Activated CD8-positive, alpha-beta memory T cell treated with anti-CD3 and anti-CD28 coated beads for 24 hours (primary cell): ENCODE measurements at regions not wholly inside any gene's neighbourhood (a gene's known extent, or its start where the extent isn't known, plus 50 kb on each side); places are given as distances from the start of the nearest gene placed in this dataset.
"Not testable (repeated sequence)": the region's sequence is repeated elsewhere in the genome, so short reads cannot be mapped to it uniquely, and the experiment has no call there.

Experiments
- DNase-seq: peaks from one replicate; pipeline ENCODE4 v3.0.0-alpha.2; 2020

- DNase-seq, result no peak
Observed at GRCh38 chr5:96529559-96529958, 96.5 kb upstream of the PCSK1 start.

GRCh38 chr5:96530901-96531300 is 97.9 kb upstream of the PCSK1 start:
- no peak for DNase-seq

DNA sequence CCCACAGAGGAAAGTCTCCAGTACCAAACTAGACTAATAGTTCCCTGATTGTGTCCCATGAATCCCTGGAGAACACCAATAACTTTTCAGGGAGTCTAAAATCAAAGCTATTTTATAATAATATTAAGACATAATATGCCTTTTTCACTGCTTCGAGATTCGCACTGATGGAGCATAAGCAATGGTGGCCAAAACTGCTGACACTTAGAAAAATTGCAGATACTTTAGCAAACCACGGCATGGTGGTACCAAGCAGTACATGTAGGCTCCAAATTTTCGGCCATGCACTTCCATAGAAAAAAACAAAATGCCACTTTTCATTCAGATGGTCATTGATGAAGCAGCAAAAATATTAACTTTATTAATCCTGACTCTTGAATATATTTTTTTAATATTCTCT is 100.3 kb upstream of the PCSK1 start:
- no peak for DNase-seq

GRCh38 chr5:96537386-96537785 is 104.3 kb upstream of the PCSK1 start:
- no peak for DNase-seq

DNA sequence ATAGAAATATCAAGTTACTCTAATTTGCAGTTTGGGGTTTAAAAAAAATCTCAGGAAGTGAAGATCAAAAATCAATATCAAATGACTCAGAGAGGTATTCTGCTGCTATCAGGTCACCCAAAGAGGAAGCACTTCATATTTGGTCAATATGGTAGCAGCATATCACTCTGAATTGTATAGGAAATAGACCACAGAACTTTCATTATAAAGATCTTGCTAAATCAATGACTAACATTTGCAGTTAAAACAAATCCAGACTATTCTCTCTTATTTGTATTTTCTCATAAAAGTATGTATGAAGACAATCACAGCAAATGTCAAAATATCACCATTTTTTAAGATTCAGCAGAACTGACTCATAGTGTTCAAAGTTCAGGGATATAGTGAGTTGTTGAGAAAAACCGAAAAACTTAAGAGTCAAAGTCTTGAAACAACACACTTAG is 105.8 kb upstream of the PCSK1 start:
- DNase-seq, result no peak

DNA sequence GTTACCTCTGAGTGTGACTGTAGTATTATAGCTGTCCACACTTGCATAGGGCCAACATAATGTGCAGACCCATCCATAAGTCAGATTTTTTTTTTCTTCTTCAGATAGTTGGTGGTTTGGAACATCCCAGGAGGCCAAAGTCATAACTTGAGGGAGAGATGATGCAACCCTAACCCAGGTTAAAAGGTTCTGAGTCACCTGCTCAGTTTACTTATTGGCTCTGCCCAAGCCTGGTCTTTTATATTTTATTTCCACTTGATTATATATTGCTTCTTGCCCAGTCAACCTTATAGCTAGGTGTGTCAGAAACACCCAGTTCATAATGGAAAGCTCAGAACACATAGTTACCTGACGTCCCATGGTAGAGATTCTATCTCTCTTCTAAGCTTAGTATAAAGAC is 113.1 kb upstream of the PCSK1 start:
- no peak for DNase-seq

- no peak for DNase-seq
Observed at GRCh38 chr5:96547486-96547885, 114.4 kb upstream of the PCSK1 start.

DNA sequence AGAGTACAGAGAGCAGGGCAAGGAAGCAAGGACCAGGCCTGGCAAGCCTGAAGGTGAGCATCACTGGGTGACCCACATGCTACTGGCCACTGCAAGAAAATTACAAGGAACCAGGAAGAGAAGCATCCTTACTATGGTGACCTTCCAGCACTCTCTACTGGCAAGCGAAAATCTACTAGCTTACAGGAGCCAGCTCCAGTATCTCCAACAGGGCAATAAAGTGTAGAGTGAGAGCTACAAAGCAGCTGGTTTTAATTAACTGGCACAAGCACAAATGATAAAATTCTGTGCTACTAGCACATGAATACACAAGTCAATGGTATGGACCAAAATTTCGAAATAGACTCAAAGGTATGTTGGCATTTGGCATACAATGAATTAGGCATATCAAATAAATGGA is 113.3 kb upstream of the CAST start:
- no peak for DNase-seq

GRCh38 chr5:96560857-96561256 is 101.3 kb upstream of the CAST start:
- not testable (repeated sequence) for DNase-seq

DNA sequence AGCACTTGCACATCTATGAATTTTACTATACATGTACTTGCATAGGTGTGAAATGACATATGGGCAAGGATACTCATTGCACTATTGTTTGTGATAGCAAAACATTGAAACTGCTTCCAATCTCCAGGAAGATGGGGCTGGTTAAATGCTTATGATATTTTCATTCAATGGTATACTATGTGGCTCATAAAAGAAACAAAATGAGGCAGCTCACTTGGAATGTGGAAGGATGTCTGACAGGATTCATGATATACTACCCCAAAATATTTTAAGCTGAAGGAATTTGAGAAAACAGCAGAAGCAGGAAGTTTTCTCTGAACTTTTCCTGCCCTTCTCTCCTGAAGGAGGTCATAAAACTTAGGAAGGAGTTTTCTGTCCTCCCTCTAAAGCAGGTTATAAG is 99.6 kb upstream of the CAST start:
- no peak for DNase-seq

DNA sequence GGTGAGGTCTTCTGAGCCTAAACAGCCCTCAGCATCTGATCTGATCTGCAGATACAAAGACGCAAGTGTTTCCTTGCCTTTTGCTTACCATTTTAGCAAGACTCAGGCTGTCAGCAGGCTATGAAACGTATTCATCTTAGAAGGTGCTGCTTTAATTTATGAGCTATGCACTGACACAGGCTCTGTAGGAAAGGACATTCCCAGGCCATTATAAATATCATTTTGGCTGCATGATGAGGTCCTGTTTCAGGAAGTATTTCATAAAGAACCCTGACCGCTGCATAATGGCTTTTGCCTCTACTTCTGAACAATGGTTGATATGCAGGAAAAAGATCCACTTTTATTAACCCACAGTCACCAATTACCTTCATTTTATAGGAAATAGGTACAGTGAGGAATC is 98.4 kb upstream of the CAST start:
- DNase-seq, result no peak

DNA sequence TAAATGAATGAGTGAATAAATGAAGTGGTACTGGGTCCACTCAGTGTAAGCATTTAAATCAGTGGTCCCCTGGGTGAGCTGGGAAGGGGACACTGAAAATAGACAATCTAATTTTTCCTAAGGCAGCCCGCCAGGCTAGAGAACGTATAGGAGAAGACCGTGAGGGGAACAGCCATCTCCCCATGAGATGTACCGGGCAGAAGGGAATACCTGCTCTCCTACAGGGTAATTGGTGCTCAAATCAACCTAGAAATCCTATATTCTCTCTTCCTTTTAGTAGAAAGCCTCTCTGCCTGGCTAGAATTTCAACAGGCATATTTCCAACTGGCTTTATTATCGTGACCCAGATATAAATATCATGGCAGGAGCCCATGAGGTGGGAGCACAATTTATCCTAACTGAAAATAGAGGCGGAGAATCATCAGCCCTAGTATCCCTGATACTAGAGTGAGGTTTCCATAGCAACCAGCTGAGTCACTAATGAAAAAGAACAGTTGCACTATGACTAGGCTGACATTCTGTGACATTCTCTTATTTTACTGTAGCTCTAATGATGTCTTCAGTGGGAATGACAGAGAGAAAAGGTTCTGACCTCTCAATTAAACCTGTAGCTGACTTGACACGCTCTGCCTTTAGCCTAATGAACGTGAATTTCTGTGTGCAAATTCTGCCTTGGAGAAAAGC is 96.5 kb upstream of the CAST start:
- no peak for DNase-seq

GRCh38 chr5:96566833-96567587 is 95.2 kb upstream of the CAST start:
- no peak for DNase-seq

DNA sequence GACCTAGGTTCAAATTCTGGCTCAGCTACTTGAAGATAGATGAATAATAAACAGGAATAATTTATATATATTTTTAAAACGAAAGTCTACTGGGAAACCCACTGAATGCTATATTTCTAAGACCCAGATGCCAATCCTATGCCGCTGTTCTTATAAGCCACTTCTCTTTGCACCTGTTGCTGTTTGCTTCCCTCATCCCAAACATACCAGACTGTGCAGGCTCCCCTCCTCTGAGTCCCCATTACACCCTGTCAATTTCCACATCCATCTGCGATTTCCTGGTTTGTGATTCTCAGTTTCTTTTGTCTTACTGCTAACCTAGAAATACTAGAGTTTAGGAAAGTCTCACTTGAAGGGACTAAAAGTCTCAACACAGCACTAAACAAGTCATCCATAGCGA is 92.8 kb upstream of the CAST start:
- no peak for DNase-seq

- no peak for DNase-seq
Observed at GRCh38 chr5:96569770-96570169, 92.4 kb upstream of the CAST start.

DNA sequence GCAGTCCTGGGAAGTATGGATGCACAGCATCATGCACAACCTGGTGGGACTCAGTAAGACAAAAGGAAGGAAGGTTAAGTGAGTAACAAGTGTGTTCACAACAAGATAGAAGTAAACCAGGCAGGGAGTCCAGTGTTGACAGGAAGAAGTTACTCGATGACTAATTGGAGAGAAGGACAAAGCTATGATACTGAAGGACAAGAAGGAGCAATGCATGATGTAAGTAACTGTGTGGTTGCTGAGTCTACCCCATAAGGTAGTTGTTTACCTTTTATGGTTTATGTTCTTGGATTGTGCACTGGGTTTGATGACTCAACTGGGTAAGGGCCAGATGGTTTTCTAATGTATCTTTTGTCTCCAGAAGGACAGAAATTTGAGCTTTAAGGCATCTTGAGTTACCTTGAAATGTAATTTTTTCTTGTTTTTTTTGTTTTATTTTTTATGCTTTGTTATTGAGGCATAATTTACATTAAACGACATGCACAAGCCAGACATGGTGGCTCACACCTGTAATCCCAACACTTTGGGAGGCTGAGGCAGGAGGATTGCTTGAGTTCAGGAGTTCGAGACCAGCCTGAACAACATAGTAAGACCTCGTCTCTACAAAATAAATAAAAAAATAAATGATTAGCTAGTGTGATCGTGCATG is 89.2 kb upstream of the CAST start:
- DNase-seq, result no peak

DNA sequence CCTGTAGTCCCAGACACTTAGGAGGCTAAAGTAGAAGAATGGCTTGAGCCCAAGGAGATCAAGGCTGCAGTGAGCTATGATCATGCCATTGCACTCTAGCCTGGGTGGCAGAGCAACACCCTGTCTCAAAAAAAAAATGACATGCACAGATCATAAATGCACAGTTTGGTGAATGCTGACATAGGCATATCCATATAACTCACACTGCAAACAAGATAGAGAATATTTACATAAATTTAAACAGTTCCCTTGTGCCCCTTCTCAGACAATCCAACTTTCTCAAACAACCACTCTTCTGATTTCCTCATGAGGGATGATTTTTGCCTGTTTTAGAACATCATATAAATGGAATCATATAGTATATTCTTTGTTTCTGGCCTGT is 88.7 kb upstream of the CAST start:
- DNase-seq, result no peak

DNA sequence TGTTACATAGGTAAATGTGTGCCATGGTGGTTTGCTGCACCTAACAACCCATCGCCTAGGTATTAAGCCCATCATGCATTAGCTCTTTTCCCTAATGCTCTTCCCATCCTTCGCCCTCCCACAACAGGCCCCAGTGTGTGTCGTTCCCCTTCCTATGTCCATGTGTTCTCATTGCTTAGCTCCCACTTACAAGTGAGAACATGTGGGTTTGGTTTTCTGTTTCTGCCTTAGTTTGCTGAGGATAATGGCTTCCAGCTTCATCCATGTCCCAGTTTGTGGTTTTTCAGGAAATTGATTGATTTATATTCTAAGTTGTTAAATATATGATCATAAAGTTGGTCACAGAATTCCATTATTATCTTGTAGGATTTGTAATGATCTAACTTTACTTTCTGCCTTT is 85.3 kb upstream of the CAST start:
- DNase-seq, result no peak

DNA sequence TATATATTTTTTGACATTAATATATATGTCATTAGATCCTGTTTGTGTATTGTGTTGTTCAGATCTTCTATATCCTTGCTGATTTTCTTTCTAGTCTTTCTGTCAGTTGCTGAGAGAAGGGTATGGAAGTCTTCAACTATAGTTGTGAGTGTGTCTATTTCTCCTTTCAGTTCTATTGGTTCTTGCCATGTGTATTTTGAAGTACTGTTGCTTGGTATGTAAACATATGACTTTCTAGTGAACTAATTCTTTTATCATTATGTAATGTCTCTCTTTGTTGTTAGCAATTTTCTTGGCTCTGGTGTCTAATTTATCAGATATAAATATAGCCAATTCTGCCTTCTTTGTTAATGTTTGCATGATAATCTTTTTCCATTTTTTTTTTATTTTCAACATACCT is 84.3 kb upstream of the CAST start:
- no peak for DNase-seq

DNA sequence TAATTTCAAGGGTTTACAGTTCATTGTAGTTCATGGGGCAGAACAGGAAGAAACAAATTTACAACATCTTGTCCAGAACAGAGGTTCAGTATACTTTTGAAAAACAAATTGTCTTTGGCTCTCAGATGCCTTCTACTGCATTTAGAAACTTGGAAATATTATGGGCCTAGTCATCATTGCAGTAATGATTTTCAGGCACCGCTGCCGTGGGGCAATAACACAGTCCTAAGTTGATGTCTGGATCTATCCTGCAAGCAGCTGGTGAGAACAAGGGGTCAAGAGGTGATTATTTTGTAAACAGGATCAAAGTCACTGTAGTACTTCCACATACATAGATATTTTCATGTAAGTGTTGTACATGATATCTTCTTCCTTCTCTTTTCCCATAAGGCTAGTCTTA is 82.5 kb upstream of the CAST start:
- DNase-seq, result no peak

- DNase-seq, result no peak
Observed at GRCh38 chr5:96582343-96582742, 79.8 kb upstream of the CAST start.

- DNase-seq, result no peak
Observed at GRCh38 chr5:96584712-96585111, 77.5 kb upstream of the CAST start.

DNA sequence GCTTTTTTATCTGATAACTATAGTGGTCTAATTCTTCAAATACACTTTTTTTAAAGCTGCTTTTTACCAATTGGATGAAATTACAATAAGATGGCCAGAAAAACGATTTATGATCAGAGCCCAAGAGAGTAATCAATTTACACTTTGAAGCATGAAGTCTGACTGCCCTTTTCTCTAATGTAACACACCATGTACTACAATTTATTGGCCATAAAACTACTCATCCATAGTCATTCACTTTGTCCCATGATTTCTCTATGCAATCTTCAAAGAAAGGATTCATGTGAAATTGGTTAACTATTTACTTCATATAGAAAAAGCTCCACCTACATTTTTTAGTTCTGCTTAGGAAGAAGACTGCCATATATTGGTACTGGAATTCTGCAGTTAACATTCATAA is 73.6 kb upstream of the CAST start:
- DNase-seq, result no peak

DNA sequence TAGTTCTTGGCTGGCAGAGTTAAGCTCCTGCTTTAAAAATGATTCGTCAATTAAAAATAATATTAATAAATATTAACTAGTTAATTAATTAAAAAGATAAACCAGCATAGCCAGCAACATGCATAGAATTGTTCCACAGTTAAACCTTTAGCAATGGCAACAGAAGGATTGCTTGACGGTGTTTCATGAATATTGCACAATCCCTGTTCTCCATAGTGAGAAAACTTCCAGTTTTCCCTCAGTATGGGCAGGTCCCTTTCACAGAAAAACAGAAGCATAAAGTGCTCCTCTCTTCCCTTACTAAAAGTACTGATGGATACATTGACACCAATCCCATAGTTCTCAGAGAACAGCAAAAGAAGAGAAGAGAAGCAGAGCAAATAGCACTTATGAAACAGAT is 71.4 kb upstream of the CAST start:
- DNase-seq, result no peak
